ENCODE measurements at regions not wholly inside any gene's neighbourhood (a gene's known extent, or its start where the extent isn't known, plus 50 kb on each side); places are given as distances from the start of the nearest gene placed in this dataset.

- H3K9ac ChIP-seq (ENCODE audit: low read length), result no peak overlapping the region
- H3K36me3 ChIP-seq (ENCODE audit: control insufficient read depth, insufficient read depth, low read length, severe bottlenecking), result no peaks in the 10 kb centered on the region
- no peak overlapping the region for H3K4me3 ChIP-seq (ENCODE audit: low read length)
- H3K27me3 ChIP-seq (replicated peaks; ENCODE audit: control insufficient read depth, insufficient read depth, low read length), result no peaks in the 10 kb centered on the region
- DNase-seq (ENCODE audit: low read depth), result peak; percentile 70
- no peaks in the 10 kb centered on the region for H3K9me3 ChIP-seq (ENCODE audit: control insufficient read depth, low read length)
- H3K4me1 ChIP-seq (ENCODE audit: control insufficient read depth, insufficient read depth, low read length), result no peaks in the 10 kb centered on the region
These were observed 275.0 kb upstream of the G2E3 start for GRCh38 chr14:30283822-30284446.

- Histone ChIP-seq H3K9ac (ENCODE audit: low read length) (no peak overlapping the region), H3K4me3 (ENCODE audit: low read length) (no peak overlapping the region), H3K4me1 (ENCODE audit: control insufficient read depth, insufficient read depth, low read length) (no peaks in the 10 kb centered on the region), H3K9me3 (ENCODE audit: control insufficient read depth, low read length) (no peaks in the 10 kb centered on the region), H3K27me3 (replicated peaks; ENCODE audit: control insufficient read depth, insufficient read depth, low read length) (no peaks in the 10 kb centered on the region), H3K36me3 (ENCODE audit: control insufficient read depth, insufficient read depth, low read length, severe bottlenecking) (no peaks in the 10 kb centered on the region)
- DNase-seq (ENCODE audit: low read depth), result no peak
These were observed 274.1 kb upstream of the G2E3 start for GRCh38 chr14:30284808-30285207.

GRCh38 chr14:30287579-30288445, 271.1 kb upstream of the G2E3 start:
- Histone ChIP-seq H3K36me3 (ENCODE audit: control insufficient read depth, insufficient read depth, low read length, severe bottlenecking) (no peaks in the 10 kb centered on the region), H3K4me3 (ENCODE audit: low read length) (no peak overlapping the region), H3K27me3 (replicated peaks; ENCODE audit: control insufficient read depth, insufficient read depth, low read length) (no peaks in the 10 kb centered on the region), H3K9me3 (ENCODE audit: control insufficient read depth, low read length) (no peaks in the 10 kb centered on the region), H3K4me1 (ENCODE audit: control insufficient read depth, insufficient read depth, low read length) (peaks cover 10% of the 10 kb centered on the region), H3K9ac (ENCODE audit: low read length) (no peak overlapping the region)
- no peak for DNase-seq (ENCODE audit: low read depth)

- no peaks in the 10 kb centered on the region for H3K36me3 ChIP-seq (ENCODE audit: control insufficient read depth, insufficient read depth, low read length, severe bottlenecking)
- H3K4me3 ChIP-seq (ENCODE audit: low read length), result no peak overlapping the region
- no peaks in the 10 kb centered on the region for H3K27me3 ChIP-seq (replicated peaks; ENCODE audit: control insufficient read depth, insufficient read depth, low read length)
- no peak for DNase-seq (ENCODE audit: low read depth)
- no peaks in the 10 kb centered on the region for H3K9me3 ChIP-seq (ENCODE audit: control insufficient read depth, low read length)
- H3K4me1 ChIP-seq (ENCODE audit: control insufficient read depth, insufficient read depth, low read length), result peaks cover 10% of the 10 kb centered on the region
- H3K9ac ChIP-seq (ENCODE audit: low read length), result no peak overlapping the region
These were observed 269.0 kb upstream of the G2E3 start for GRCh38 chr14:30290001-30290400.

- Histone ChIP-seq H3K36me3 (ENCODE audit: control insufficient read depth, insufficient read depth, low read length, severe bottlenecking) (no peaks in the 10 kb centered on the region), H3K27me3 (replicated peaks; ENCODE audit: control insufficient read depth, insufficient read depth, low read length) (no peaks in the 10 kb centered on the region), H3K9me3 (ENCODE audit: control insufficient read depth, low read length) (no peaks in the 10 kb centered on the region), H3K4me3 (ENCODE audit: low read length) (no peak overlapping the region), H3K4me1 (ENCODE audit: control insufficient read depth, insufficient read depth, low read length) (peaks cover 10% of the 10 kb centered on the region), H3K9ac (ENCODE audit: low read length) (no peak overlapping the region)
- peak; percentile 69 for DNase-seq (ENCODE audit: low read depth)
These were observed 267.7 kb upstream of the G2E3 start for GRCh38 chr14:30291216-30291615.

GRCh38 chr14:30292541-30292940, 266.4 kb upstream of the G2E3 start:
- H3K27me3 ChIP-seq (replicated peaks; ENCODE audit: control insufficient read depth, insufficient read depth, low read length), result no peaks in the 10 kb centered on the region
- no peak overlapping the region for H3K4me3 ChIP-seq (ENCODE audit: low read length)
- H3K9me3 ChIP-seq (ENCODE audit: control insufficient read depth, low read length), result no peaks in the 10 kb centered on the region
- no peaks in the 10 kb centered on the region for H3K36me3 ChIP-seq (ENCODE audit: control insufficient read depth, insufficient read depth, low read length, severe bottlenecking)
- no peak overlapping the region for H3K9ac ChIP-seq (ENCODE audit: low read length)
- DNase-seq (ENCODE audit: low read depth), result no peak
- peaks cover 10% of the 10 kb centered on the region for H3K4me1 ChIP-seq (ENCODE audit: control insufficient read depth, insufficient read depth, low read length)

- H3K9ac ChIP-seq (ENCODE audit: low read length), result no peak overlapping the region
- H3K9me3 ChIP-seq (ENCODE audit: control insufficient read depth, low read length), result no peaks in the 10 kb centered on the region
- no peak overlapping the region for H3K4me3 ChIP-seq (ENCODE audit: low read length)
- H3K36me3 ChIP-seq (ENCODE audit: control insufficient read depth, insufficient read depth, low read length, severe bottlenecking), result no peaks in the 10 kb centered on the region
- DNase-seq (ENCODE audit: low read depth), result no peak
- H3K4me1 ChIP-seq (ENCODE audit: control insufficient read depth, insufficient read depth, low read length), result peaks cover 22% of the 10 kb centered on the region
- no peaks in the 10 kb centered on the region for H3K27me3 ChIP-seq (replicated peaks; ENCODE audit: control insufficient read depth, insufficient read depth, low read length)
These were observed 263.0 kb upstream of the G2E3 start for GRCh38 chr14:30295980-30296379.

GRCh38 chr14:30296931-30297405, 262.0 kb upstream of the G2E3 start:
- H3K27me3 ChIP-seq (replicated peaks; ENCODE audit: control insufficient read depth, insufficient read depth, low read length), result no peaks in the 10 kb centered on the region
- H3K36me3 ChIP-seq (ENCODE audit: control insufficient read depth, insufficient read depth, low read length, severe bottlenecking), result no peaks in the 10 kb centered on the region
- no peak for DNase-seq (ENCODE audit: low read depth)
- H3K9ac ChIP-seq (ENCODE audit: low read length), result no peak overlapping the region
- H3K9me3 ChIP-seq (ENCODE audit: control insufficient read depth, low read length), result no peaks in the 10 kb centered on the region
- no peak overlapping the region for H3K4me3 ChIP-seq (ENCODE audit: low read length)
- peaks cover 15% of the 10 kb centered on the region for H3K4me1 ChIP-seq (ENCODE audit: control insufficient read depth, insufficient read depth, low read length)

- DNase-seq (ENCODE audit: low read depth), result peak; percentile 59
- Histone ChIP-seq H3K36me3 (ENCODE audit: control insufficient read depth, insufficient read depth, low read length, severe bottlenecking) (no peaks in the 10 kb centered on the region), H3K9me3 (ENCODE audit: control insufficient read depth, low read length) (no peaks in the 10 kb centered on the region), H3K4me3 (ENCODE audit: low read length) (no peak overlapping the region), H3K9ac (ENCODE audit: low read length) (no peak overlapping the region), H3K4me1 (ENCODE audit: control insufficient read depth, insufficient read depth, low read length) (peaks cover 15% of the 10 kb centered on the region), H3K27me3 (replicated peaks; ENCODE audit: control insufficient read depth, insufficient read depth, low read length) (no peaks in the 10 kb centered on the region)
These were observed 260.8 kb upstream of the G2E3 start for GRCh38 chr14:30297876-30298795.

- DNase-seq (ENCODE audit: low read depth), result no peak
- H3K4me3 ChIP-seq (ENCODE audit: low read length), result no peak overlapping the region
- no peaks in the 10 kb centered on the region for H3K36me3 ChIP-seq (ENCODE audit: control insufficient read depth, insufficient read depth, low read length, severe bottlenecking)
- no peaks in the 10 kb centered on the region for H3K27me3 ChIP-seq (replicated peaks; ENCODE audit: control insufficient read depth, insufficient read depth, low read length)
- H3K4me1 ChIP-seq (ENCODE audit: control insufficient read depth, insufficient read depth, low read length), result peaks cover 15% of the 10 kb centered on the region
- H3K9ac ChIP-seq (ENCODE audit: low read length), result no peak overlapping the region
- H3K9me3 ChIP-seq (ENCODE audit: control insufficient read depth, low read length), result no peaks in the 10 kb centered on the region
These were observed 259.0 kb upstream of the G2E3 start for GRCh38 chr14:30299915-30300314.

GRCh38 chr14:30303350-30303749, 255.6 kb upstream of the G2E3 start:
- H3K4me1 ChIP-seq (ENCODE audit: control insufficient read depth, insufficient read depth, low read length), result peaks cover 9% of the 10 kb centered on the region
- H3K9ac ChIP-seq (ENCODE audit: low read length), result no peak overlapping the region
- no peak for DNase-seq (ENCODE audit: low read depth)
- H3K9me3 ChIP-seq (ENCODE audit: control insufficient read depth, low read length), result no peaks in the 10 kb centered on the region
- no peaks in the 10 kb centered on the region for H3K36me3 ChIP-seq (ENCODE audit: control insufficient read depth, insufficient read depth, low read length, severe bottlenecking)
- H3K27me3 ChIP-seq (replicated peaks; ENCODE audit: control insufficient read depth, insufficient read depth, low read length), result peaks cover 5% of the 10 kb centered on the region
- H3K4me3 ChIP-seq (ENCODE audit: low read length), result no peak overlapping the region
